B cell (primary cell): ENCODE measurements at regions not wholly inside any gene's neighbourhood (a gene's known extent, or its start where the extent isn't known, plus 50 kb on each side); places are given as distances from the start of the nearest gene placed in this dataset.
"Not testable (repeated sequence)": the region's sequence is repeated elsewhere in the genome, so short reads cannot be mapped to it uniquely, and the experiment has no call there.

Experiments
- ATAC-seq: fragments of 200-7000 bp; cut with Tn5 transposase; one replicate; pipeline ENCODE4 v1.10.0; 2021; ENCODE audit warnings: low read depth, mild to moderate bottlenecking, moderate number of reproducible peaks, moderate library complexity
- CTCF ChIA-PET: fragments of 350-600 bp; sonication (Branson Sonifier 250); formaldehyde crosslinking; loops from one replicate; lab custom pipeline; 2021; ENCODE audit warnings: antibody characterized with exemption, inconsistent platforms; lab: Charles Lee
- POLR2A ChIA-PET: fragments of 350-600 bp; sonication (Branson Sonifier 250); formaldehyde crosslinking; loops from one replicate; lab custom pipeline; 2021; ENCODE audit warnings: antibody characterized with exemption; lab: Charles Lee
- DNase-seq: peaks from one replicate; pipeline ENCODE4 v3.0.0; 2013
- H2AFZ ChIP-seq: 2 replicates; pipeline ENCODE4 v1.6.1; 2012; ENCODE audit warnings: mild to moderate bottlenecking, low read depth, low read length; ENCODE audit not compliant: insufficient read depth, poor library complexity, severe bottlenecking
- H3K27ac ChIP-seq, 2 donors: 1 replicate in 1 of 2; 2 replicates in 1 of 2; pipeline ENCODE4 v1.5.1; 2012 to 2013; ENCODE audit warnings: low read length in 2 of 2, mild to moderate bottlenecking in 2 of 2, moderate library complexity in 1 of 2
- H3K27me3 ChIP-seq, 4 experiments: fragments of 200-600 bp in 1 of 4; sonication (generic) in 1 of 4; replicated peaks in 1 of 4; 1 replicate in 2 of 4; 2 replicates in 2 of 4; pipeline versions ENCODE4 v1.6.1 to v1.7.0; 2013 to 2016; ENCODE audit warnings: low read length in 3 of 4, mild to moderate bottlenecking in 2 of 4, mixed read lengths in 1 of 4, moderate library complexity in 1 of 4; ENCODE audit not compliant: insufficient read depth in 4 of 4, control insufficient read depth in 3 of 4; ENCODE audit errors: control extremely low read depth in 1 of 4
- H3K36me3 ChIP-seq, 2 experiments: replicated peaks in 1 of 2; 1 replicate in 1 of 2; 2 replicates in 1 of 2; pipeline versions ENCODE4 v1.6.1 to v1.7.1; 2013; ENCODE audit warnings: low read length in 1 of 2; ENCODE audit not compliant: insufficient read depth in 2 of 2, control insufficient read depth in 1 of 2; ENCODE audit errors: control extremely low read depth in 1 of 2, extremely low read depth in 1 of 2
- H3K4me1 ChIP-seq, 2 donors: fragments of 200-600 bp in 1 of 2; sonication (generic) in 1 of 2; 1 replicate in 1 of 2; 2 replicates in 1 of 2; pipeline versions ENCODE4 v1.5.1 to v1.6.1; 2013 to 2017; ENCODE audit warnings: low read length in 2 of 2; ENCODE audit not compliant: control insufficient read depth in 2 of 2, insufficient read depth in 2 of 2
- H3K4me2 ChIP-seq: replicated peaks from 2 replicates; pipeline ENCODE3; 2012; ENCODE audit warnings: mild to moderate bottlenecking, low read depth, low read length; ENCODE audit not compliant: poor library complexity, severe bottlenecking
- H3K4me3 ChIP-seq, 5 experiments: fragments of 200-600 bp in 1 of 5; sonication (generic) in 1 of 5; 1 replicate in 3 of 5; 2 replicates in 2 of 5; pipeline versions ENCODE4 v1.5.1 to v1.7.0; 2011 to 2016; ENCODE audit warnings: low read length in 4 of 5, mild to moderate bottlenecking in 4 of 5, low read depth in 2 of 5, control low read depth in 1 of 5, moderate library complexity in 1 of 5; ENCODE audit not compliant: insufficient read depth in 1 of 5; ENCODE audit errors: control extremely low read depth in 1 of 5, extremely low read depth in 1 of 5
- H3K79me2 ChIP-seq: fragments of 200-600 bp; sonication (generic); one replicate; pipeline ENCODE4 v1.6.0; 2016; ENCODE audit warnings: low read length; ENCODE audit not compliant: control insufficient read depth, insufficient read depth
- H3K9ac ChIP-seq: fragments of 200-600 bp; sonication (generic); 2 replicates; pipeline ENCODE4 v1.6.1; 2017; ENCODE audit warnings: mild to moderate bottlenecking, low read length, moderate library complexity
- H3K9me3 ChIP-seq, 3 donors: one replicate each; pipeline versions ENCODE4 v1.6.1 to v1.7.1; 2013; ENCODE audit warnings: low read length in 2 of 3; ENCODE audit not compliant: control insufficient read depth in 2 of 3, insufficient read depth in 1 of 3; ENCODE audit errors: control extremely low read depth in 1 of 3
- H4K20me1 ChIP-seq: 2 replicates; pipeline ENCODE4 v1.6.0; 2012; ENCODE audit warnings: mild to moderate bottlenecking, low read length; ENCODE audit not compliant: insufficient read depth, control insufficient read depth, poor library complexity, severe bottlenecking
- H3K27ac Mint-ChIP-seq: one replicate; pipeline ENCODE4 v1.8.0; 2021; ENCODE audit warnings: mixed read lengths
- H3K27me3 Mint-ChIP-seq: one replicate; pipeline ENCODE4 v1.8.0; 2021; ENCODE audit warnings: mixed read lengths
- H3K4me1 Mint-ChIP-seq: one replicate; pipeline ENCODE4 v1.8.0; 2021; ENCODE audit warnings: mixed read lengths
- H3K4me3 Mint-ChIP-seq: one replicate; pipeline ENCODE4 v1.8.0; 2021; ENCODE audit warnings: mixed read lengths
- H3K9me3 Mint-ChIP-seq: one replicate; pipeline ENCODE4 v1.8.0; 2022; ENCODE audit warnings: mixed read lengths; ENCODE audit not compliant: insufficient read depth
- EZH2 ChIP-seq: IDR thresholded peaks from 2 replicates; pipeline ENCODE4 v1.6.1; 2012; ENCODE audit warnings: borderline replicate concordance, low read depth, mild to moderate bottlenecking, moderate library complexity, low read length; ENCODE audit not compliant: insufficient read depth, poor library complexity, severe bottlenecking
- WGBS: methylation state at CpG from one replicate; pipeline ENCODE4 v1.1.5; 2013; ENCODE audit warnings: missing lambda C conversion rate; ENCODE audit not compliant: insufficient coverage; 5-methylcytosine and 5-hydroxymethylcytosine counted together
- intact Hi-C: fragments of 100-400 bp; cut with micrococcal nuclease; formaldehyde crosslinking; loops from one replicate; pipeline ENCODE4 v1.10.0; 2022
- TF ChIP-seq, protein P1 (sequence below): fragments of 200-600 bp; IDR thresholded peaks from one replicate; pipeline ENCODE4 v1.8.0; 2022; ENCODE audit warnings: antibody characterized with exemption, mild to moderate bottlenecking

DNA sequence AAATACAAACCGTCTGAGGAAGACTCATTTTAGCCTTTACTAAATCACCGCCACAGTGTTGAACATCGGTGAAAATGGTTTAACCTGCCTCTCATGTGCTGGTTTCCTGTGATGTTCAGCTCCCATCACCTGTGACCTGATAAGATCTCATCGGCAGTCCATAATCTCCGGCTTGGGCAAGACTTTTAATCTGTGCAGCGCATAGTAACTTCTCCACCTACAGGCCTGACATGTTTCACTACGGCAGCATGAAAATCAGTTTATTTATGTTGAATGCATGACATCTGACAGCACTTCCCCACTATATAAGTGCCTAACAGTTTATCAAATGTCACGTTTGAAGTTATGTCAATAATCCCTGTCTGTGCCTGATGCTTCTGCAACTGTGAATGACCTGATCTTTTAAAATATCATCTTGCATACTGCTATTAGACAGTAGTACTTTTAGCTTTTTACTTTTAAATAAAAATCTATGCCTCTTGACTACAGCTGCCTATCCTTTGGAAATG is 1919.8 kb upstream of the AGA start:
- no peaks in the 10 kb centered on the region for H3K4me1 Mint-ChIP-seq
- H3K27me3 ChIP-seq = no peaks in the 10 kb centered on the region
- no peak overlapping the region for H3K4me3 ChIP-seq
- H3K4me1 ChIP-seq = no peaks in the 10 kb centered on the region
- intact Hi-C loops = no loop called here
- H3K27me3 Mint-ChIP-seq = no peaks in the 10 kb centered on the region
- ChIA-PET CTCF (no interaction called here), POLR2A (no interaction called here)
- H3K9me3 ChIP-seq = peaks cover 0 to 3% (median 0%) of the 10 kb centered on the region in 3 donors
- no peak overlapping the region for H2AFZ ChIP-seq
- DNase-seq (no peak), ATAC-seq (no peak)
- H3K36me3 ChIP-seq = no peaks in the 10 kb centered on the region
- no peaks in the 10 kb centered on the region for H4K20me1 ChIP-seq
- no peaks in the 10 kb centered on the region for H3K79me2 ChIP-seq
- H3K27ac ChIP-seq = no peak overlapping the region
- TF ChIP-seq EZH2 = no peak
- TF ChIP-seq, protein P1, sequence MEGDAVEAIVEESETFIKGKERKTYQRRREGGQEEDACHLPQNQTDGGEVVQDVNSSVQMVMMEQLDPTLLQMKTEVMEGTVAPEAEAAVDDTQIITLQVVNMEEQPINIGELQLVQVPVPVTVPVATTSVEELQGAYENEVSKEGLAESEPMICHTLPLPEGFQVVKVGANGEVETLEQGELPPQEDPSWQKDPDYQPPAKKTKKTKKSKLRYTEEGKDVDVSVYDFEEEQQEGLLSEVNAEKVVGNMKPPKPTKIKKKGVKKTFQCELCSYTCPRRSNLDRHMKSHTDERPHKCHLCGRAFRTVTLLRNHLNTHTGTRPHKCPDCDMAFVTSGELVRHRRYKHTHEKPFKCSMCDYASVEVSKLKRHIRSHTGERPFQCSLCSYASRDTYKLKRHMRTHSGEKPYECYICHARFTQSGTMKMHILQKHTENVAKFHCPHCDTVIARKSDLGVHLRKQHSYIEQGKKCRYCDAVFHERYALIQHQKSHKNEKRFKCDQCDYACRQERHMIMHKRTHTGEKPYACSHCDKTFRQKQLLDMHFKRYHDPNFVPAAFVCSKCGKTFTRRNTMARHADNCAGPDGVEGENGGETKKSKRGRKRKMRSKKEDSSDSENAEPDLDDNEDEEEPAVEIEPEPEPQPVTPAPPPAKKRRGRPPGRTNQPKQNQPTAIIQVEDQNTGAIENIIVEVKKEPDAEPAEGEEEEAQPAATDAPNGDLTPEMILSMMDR = no peak
- H3K9me3 Mint-ChIP-seq = peaks cover 6% of the 10 kb centered on the region
- H3K27ac Mint-ChIP-seq = no peak overlapping the region
- no peak overlapping the region for H3K4me3 Mint-ChIP-seq
- 91% methylated on average over 5 of the region's 8 CpGs for WGBS
- H3K9ac ChIP-seq = no peak overlapping the region
- no peak overlapping the region for H3K4me2 ChIP-seq

DNA sequence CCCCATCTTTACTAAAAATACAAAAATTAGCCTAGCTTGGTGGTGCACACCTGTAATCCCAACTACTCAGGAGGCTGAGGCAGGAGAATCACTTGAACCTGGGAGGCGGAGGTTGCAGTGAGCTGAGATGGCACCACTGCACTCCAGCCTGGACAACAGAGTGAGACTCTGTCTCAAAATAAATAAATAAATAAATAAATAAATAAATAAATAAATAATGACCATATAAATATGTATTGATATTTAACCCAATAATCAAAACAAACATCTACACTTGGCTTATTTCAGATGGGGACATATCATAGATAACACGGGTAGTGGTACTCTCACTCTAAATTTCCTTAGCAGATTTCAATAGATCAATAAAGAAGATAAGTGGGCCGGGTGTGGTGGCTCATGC is 1923.7 kb upstream of the AGA start:
- H3K4me1 Mint-ChIP-seq, H3K9ac ChIP-seq, H3K27ac Mint-ChIP-seq, ATAC-seq, intact Hi-C loops, H3K9me3 ChIP-seq, H3K4me3 ChIP-seq, H3K4me2 ChIP-seq, H3K27ac ChIP-seq, H2AFZ ChIP-seq, H4K20me1 ChIP-seq, H3K27me3 ChIP-seq, DNase-seq, H3K9me3 Mint-ChIP-seq, H3K36me3 ChIP-seq, CTCF ChIA-PET, H3K4me3 Mint-ChIP-seq, H3K27me3 Mint-ChIP-seq, H3K4me1 ChIP-seq, H3K79me2 ChIP-seq, POLR2A ChIA-PET: not testable (repeated sequence)
- no CpG with 5 or more reads among the region's 3 CpGs for WGBS
